ENCODE measurements at regions not wholly inside any gene's neighbourhood (a gene's known extent, or its start where the extent isn't known, plus 50 kb on each side); places are given as distances from the start of the nearest gene placed in this dataset.

- DNase-seq (ENCODE audit: low read depth in 1 of 2, low spot score in 2 of 2) (no peak), FAIRE-seq (no peak)
- Histone ChIP-seq H3K4me3 (ENCODE audit: extremely low read depth in 1 of 4, insufficient read depth in 2 of 4, low read depth in 3 of 4, low read length in 4 of 4) (no peak overlapping the region), H3K9ac (replicated peaks in 1 of 4; ENCODE audit: extremely low read depth in 1 of 4, low read depth in 3 of 4, low read length in 3 of 4) (no peak overlapping the region), H4K91ac (replicated peaks; ENCODE audit: insufficient read length, low read length) (no peak overlapping the region), H2BK120ac (replicated peaks; ENCODE audit: low read depth, low read length) (no peak overlapping the region), H2AK5ac (ENCODE audit: low read depth, low read length) (no peak overlapping the region), H3K4ac (replicated peaks; ENCODE audit: insufficient read length, low read depth, low read length) (no peak overlapping the region), H3K4me1 (replicated peaks in 1 of 4; ENCODE audit: control insufficient read depth in 3 of 4, insufficient read depth in 4 of 4, low read length in 3 of 4) (peaks cover 0 to 7% (median 6%) of the 10 kb centered on the region in 4 experiments; a peak in 4 of 7 replicates), H3K56ac (replicated peaks; ENCODE audit: insufficient read length, low read depth, low read length) (no peak overlapping the region), H3K9me3 (ENCODE audit: insufficient read depth in 2 of 2, low read depth in 1 of 2, low read length in 1 of 2) (peaks cover 5 to 8% of the 10 kb centered on the region in 2 experiments; a peak in 3 of 4 replicates), H3K27ac (ENCODE audit: low read depth, low read length) (no peak overlapping the region), H4K20me1 (replicated peaks in 1 of 2; ENCODE audit: control insufficient read depth in 1 of 2, insufficient read depth in 2 of 2, low read length in 2 of 2) (peaks cover 0 to 1% of the 10 kb centered on the region in 2 experiments), H3K23ac (ENCODE audit: insufficient read length) (no peak overlapping the region), H4K8ac (ENCODE audit: extremely low read depth, insufficient read depth, low read length) (no peak overlapping the region), H3K79me1 (ENCODE audit: low read depth, low read length) (no peaks in the 10 kb centered on the region), H2BK12ac (ENCODE audit: low read depth, low read length) (no peak overlapping the region), H3K27me3 (replicated peaks in 1 of 4; ENCODE audit: control insufficient read depth in 3 of 4, extremely low read depth in 1 of 4, insufficient read depth in 3 of 4, low read length in 3 of 4) (peaks cover 0 to 15% (median 7%) of the 10 kb centered on the region in 4 experiments; a peak in 5 of 7 replicates), H2AFZ (ENCODE audit: low read length) (no peak overlapping the region), H3K18ac (ENCODE audit: extremely low read depth, low read length) (no peak overlapping the region), H3K79me2 (ENCODE audit: control insufficient read depth in 1 of 2, insufficient read depth in 2 of 2, low read length in 2 of 2) (no peaks in the 10 kb centered on the region), H3K4me2 (ENCODE audit: insufficient read depth in 1 of 2, low read depth in 2 of 2, low read length in 2 of 2) (no peak overlapping the region), H4K5ac (ENCODE audit: insufficient read length, low read depth, low read length) (no peak overlapping the region), H2BK20ac (ENCODE audit: low read length) (no peak overlapping the region), H3K23me2 (ENCODE audit: low read depth, low read length) (no peaks in the 10 kb centered on the region), H2BK15ac (ENCODE audit: low read length) (no peak overlapping the region), H3K14ac (ENCODE audit: insufficient read length) (no peak overlapping the region), H2BK5ac (ENCODE audit: low read depth, low read length) (no peak overlapping the region), H3K36me3 (ENCODE audit: control insufficient read depth in 2 of 4, insufficient read depth in 4 of 4, low read length in 3 of 4) (no peaks in the 10 kb centered on the region)
- CTCF ChIA-PET (ENCODE audit: partially characterized antibody): interaction anchor here (0.6 to 2.5 kb wide), 7 partner anchors 11 to 247 kb away, joined by 3 to 10 read pairs (median 3); no protein-coding TSS in a partner anchor
- POLR2A ChIA-PET (ENCODE audit: partially characterized antibody): interaction anchor here (1.2 kb wide), 2 partner anchors 11 to 58 kb away, joined by 3 read pairs; no protein-coding TSS in a partner anchor
- 77% methylated on average over 5 of the region's 5 CpGs; no CpG with 5 or more reads in 1 of the 2 experiments for WGBS, 2 experiments (ENCODE audit: extremely low coverage in 1 of 2, insufficient coverage in 1 of 2, insufficient read length in 1 of 2, insufficient replicate concordance in 2 of 2, low coverage in 1 of 2, low lambda C conversion rate in 2 of 2, missing lambda C conversion rate in 1 of 2)
- TF ChIP-seq CREB1 (IDR thresholded peaks at IDR 0.05): no peak
- TF ChIP-seq CHD2 (IDR thresholded peaks at IDR 0.05; ENCODE audit: low read length): no peak
- TF ChIP-seq, protein P1, sequence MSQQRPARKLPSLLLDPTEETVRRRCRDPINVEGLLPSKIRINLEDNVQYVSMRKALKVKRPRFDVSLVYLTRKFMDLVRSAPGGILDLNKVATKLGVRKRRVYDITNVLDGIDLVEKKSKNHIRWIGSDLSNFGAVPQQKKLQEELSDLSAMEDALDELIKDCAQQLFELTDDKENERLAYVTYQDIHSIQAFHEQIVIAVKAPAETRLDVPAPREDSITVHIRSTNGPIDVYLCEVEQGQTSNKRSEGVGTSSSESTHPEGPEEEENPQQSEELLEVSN (IDR thresholded peaks at IDR 0.05): no peak
- TF ChIP-seq SAP30 (IDR thresholded peaks at IDR 0.05; ENCODE audit: insufficient read depth, insufficient replicate concordance, low read length): no peak
- no peak for TF ChIP-seq RAD21 (IDR thresholded peaks at IDR 0.05 in 1 of 2, conservative IDR thresholded peaks at IDR 0.05 in 1 of 2; ENCODE audit: low read depth in 2 of 2, low read length in 2 of 2)
- TF ChIP-seq ASH2L (IDR thresholded peaks at IDR 0.05; ENCODE audit: low read length): no peak
- TF ChIP-seq, protein P2, sequence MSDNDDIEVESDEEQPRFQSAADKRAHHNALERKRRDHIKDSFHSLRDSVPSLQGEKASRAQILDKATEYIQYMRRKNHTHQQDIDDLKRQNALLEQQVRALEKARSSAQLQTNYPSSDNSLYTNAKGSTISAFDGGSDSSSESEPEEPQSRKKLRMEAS (IDR thresholded peaks at IDR 0.05): no peak
- TF ChIP-seq, protein P3, sequence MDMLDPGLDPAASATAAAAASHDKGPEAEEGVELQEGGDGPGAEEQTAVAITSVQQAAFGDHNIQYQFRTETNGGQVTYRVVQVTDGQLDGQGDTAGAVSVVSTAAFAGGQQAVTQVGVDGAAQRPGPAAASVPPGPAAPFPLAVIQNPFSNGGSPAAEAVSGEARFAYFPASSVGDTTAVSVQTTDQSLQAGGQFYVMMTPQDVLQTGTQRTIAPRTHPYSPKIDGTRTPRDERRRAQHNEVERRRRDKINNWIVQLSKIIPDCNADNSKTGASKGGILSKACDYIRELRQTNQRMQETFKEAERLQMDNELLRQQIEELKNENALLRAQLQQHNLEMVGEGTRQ (IDR thresholded peaks at IDR 0.05; ENCODE audit: low read length): no peak
- no peak for TF ChIP-seq ATF2 (IDR thresholded peaks at IDR 0.05; ENCODE audit: low read length)
- TF ChIP-seq SP2 (IDR thresholded peaks at IDR 0.05; ENCODE audit: low read length): no peak
Observed at GRCh38 chr5:171610686-171611085, 174.9 kb upstream of the SMIM23 start.

Data from H1 (cell line).